ENCODE measurements at regions not wholly inside any gene's neighbourhood (a gene's known extent, or its start where the extent isn't known, plus 50 kb on each side); places are given as distances from the start of the nearest gene placed in this dataset.

DNA sequence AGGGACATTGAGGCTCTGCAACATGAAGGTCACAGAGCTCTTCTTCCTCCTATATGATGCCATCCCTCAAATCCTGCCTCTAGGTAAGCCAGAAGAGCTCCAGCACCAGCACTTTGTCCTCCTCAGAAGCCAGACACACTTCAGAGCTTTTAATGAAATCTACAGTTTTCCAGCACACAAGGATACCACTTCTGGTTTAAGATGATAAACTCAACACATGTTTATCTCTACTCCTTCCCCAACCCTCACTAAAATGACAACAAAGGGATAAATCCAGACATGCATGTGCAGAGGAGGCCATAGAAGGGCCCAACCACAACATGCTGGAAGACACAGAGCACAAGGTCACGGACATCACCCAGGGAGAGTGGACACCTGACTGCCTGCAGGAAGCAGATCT is 195.3 kb downstream of the USP12 start:
- no peak for TF ChIP-seq SPI1 (IDR thresholded peaks at IDR 0.05; ENCODE audit: borderline replicate concordance, low read depth)
- TF ChIP-seq REST (IDR thresholded peaks at IDR 0.05; ENCODE audit: insufficient replicate concordance, low read depth) = no peak
- TF ChIP-seq CTCF (IDR thresholded peaks at IDR 0.05; ENCODE audit: insufficient read depth, low read length) = no peak
- no peak for TF ChIP-seq POLR2AphosphoS5 (IDR thresholded peaks at IDR 0.05; ENCODE audit: low read depth)
- no peak for TF ChIP-seq GABPA (IDR thresholded peaks at IDR 0.05; ENCODE audit: low read depth)
- Histone ChIP-seq H3K27ac (replicated peaks) (no peak overlapping the region), H3K4me3 (replicated peaks; ENCODE audit: insufficient read depth, low read length) (no peak overlapping the region), H3K27me3 (ENCODE audit: insufficient read depth, poor library complexity, severe bottlenecking) (no peaks in the 10 kb centered on the region)
- DNase-seq (ENCODE audit: low read depth in 1 of 2, low spot score in 1 of 2) = no peak

DNA sequence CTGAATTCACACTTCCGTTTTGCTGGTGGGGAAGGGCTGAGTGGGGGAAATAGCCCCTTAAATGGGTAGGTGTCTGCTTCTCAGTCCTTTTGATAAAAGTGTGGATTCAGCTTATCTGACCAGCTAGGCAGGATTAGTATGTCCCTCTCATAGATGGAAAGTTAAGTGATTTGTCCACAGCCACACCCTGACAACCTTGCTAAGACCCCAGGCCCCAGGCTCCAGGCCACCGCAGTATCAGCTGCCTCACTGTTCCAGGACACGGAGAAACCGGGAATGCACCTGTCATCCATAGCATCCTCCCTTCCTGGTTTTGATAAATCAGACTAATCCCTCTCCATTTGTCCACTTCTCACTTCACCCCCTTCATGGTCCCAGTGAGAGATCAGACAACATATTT is 197.7 kb downstream of the USP12 start:
- no peak for TF ChIP-seq REST (IDR thresholded peaks at IDR 0.05; ENCODE audit: insufficient replicate concordance, low read depth)
- TF ChIP-seq GABPA (IDR thresholded peaks at IDR 0.05; ENCODE audit: low read depth) = no peak
- TF ChIP-seq SPI1 (IDR thresholded peaks at IDR 0.05; ENCODE audit: borderline replicate concordance, low read depth) = no peak
- TF ChIP-seq CTCF (IDR thresholded peaks at IDR 0.05; ENCODE audit: insufficient read depth, low read length) = no peak
- no peak for TF ChIP-seq POLR2AphosphoS5 (IDR thresholded peaks at IDR 0.05; ENCODE audit: low read depth)
- no peak for DNase-seq (ENCODE audit: low read depth in 1 of 2, low spot score in 1 of 2)
- no peaks in the 10 kb centered on the region for H3K27me3 ChIP-seq (ENCODE audit: insufficient read depth, poor library complexity, severe bottlenecking)
- no peak overlapping the region for H3K27ac ChIP-seq (replicated peaks)
- H3K4me3 ChIP-seq (replicated peaks; ENCODE audit: insufficient read depth, low read length) = no peak overlapping the region

- no peak for DNase-seq (ENCODE audit: low read depth in 1 of 2, low spot score in 1 of 2)
- TF ChIP-seq SPI1 (IDR thresholded peaks at IDR 0.05; ENCODE audit: borderline replicate concordance, low read depth) (no peak), POLR2AphosphoS5 (IDR thresholded peaks at IDR 0.05; ENCODE audit: low read depth) (no peak), GABPA (IDR thresholded peaks at IDR 0.05; ENCODE audit: low read depth) (no peak), REST (IDR thresholded peaks at IDR 0.05; ENCODE audit: insufficient replicate concordance, low read depth) (no peak), CTCF (IDR thresholded peaks at IDR 0.05; ENCODE audit: insufficient read depth, low read length) (no peak)
Observed at GRCh38 chr13:26973295-26973694, 198.3 kb downstream of the USP12 start.

More at GRCh38 chr13:26973295-26973694, 198.3 kb downstream of the USP12 start:
- Histone ChIP-seq H3K27ac (replicated peaks) (no peak overlapping the region), H3K4me3 (replicated peaks; ENCODE audit: insufficient read depth, low read length) (no peak overlapping the region), H3K27me3 (ENCODE audit: insufficient read depth, poor library complexity, severe bottlenecking) (no peaks in the 10 kb centered on the region)
